GM18870 (cell line): ENCODE measurements at regions not wholly inside any gene's neighbourhood (a gene's known extent, or its start where the extent isn't known, plus 50 kb on each side); places are given as distances from the start of the nearest gene placed in this dataset.
"Not testable (repeated sequence)": the region's sequence is repeated elsewhere in the genome, so short reads cannot be mapped to it uniquely, and the experiment has no call there.

Source experiments
- ATAC-seq: cut with Tn5 transposase; IDR thresholded peaks from one replicate; pipeline ENCODE4 v1.9.1; 2021; ENCODE audit warnings: moderate library complexity; ENCODE audit not compliant: unreplicated experiment

GRCh38 chr14:34300882-34301734 is 160.9 kb downstream of the SPTSSA start:
- ATAC-seq = no peak

GRCh38 chr14:34300330-34300729 is 161.7 kb downstream of the SPTSSA start:
- ATAC-seq = no peak

- ATAC-seq = no peak
Observed at GRCh38 chr14:34299360-34299759, 162.7 kb downstream of the SPTSSA start.

- ATAC-seq = no peak
Observed at GRCh38 chr14:34297786-34298520, 164.1 kb downstream of the SPTSSA start.

GRCh38 chr14:34283590-34283989 is 178.4 kb downstream of the SPTSSA start:
- ATAC-seq = no peak

GRCh38 chr14:34277191-34277590 is 184.8 kb downstream of the SPTSSA start:
- peak; percentile 81 for ATAC-seq

GRCh38 chr14:34275530-34275929 is 186.5 kb downstream of the SPTSSA start:
- no peak for ATAC-seq

- ATAC-seq = no peak
Observed at GRCh38 chr14:34275078-34275477, 187.0 kb downstream of the SPTSSA start.

GRCh38 chr14:34273716-34274115 is 188.3 kb downstream of the SPTSSA start:
- ATAC-seq = not testable (repeated sequence)

- ATAC-seq = no peak
Observed at GRCh38 chr14:34270361-34270760, 191.7 kb downstream of the SPTSSA start.

GRCh38 chr14:34266344-34266743 is 195.7 kb downstream of the SPTSSA start:
- no peak for ATAC-seq

- ATAC-seq = no peak
Observed at GRCh38 chr14:34262127-34262910, 199.7 kb downstream of the SPTSSA start.

- ATAC-seq = no peak
Observed at GRCh38 chr14:34259996-34260395, 202.0 kb downstream of the SPTSSA start.

- ATAC-seq = no peak
Observed at GRCh38 chr14:34258318-34258717, 203.7 kb downstream of the SPTSSA start.

- no peak for ATAC-seq
Observed at GRCh38 chr14:34257505-34257904, 204.5 kb downstream of the SPTSSA start.

GRCh38 chr14:34256223-34256622 is 205.8 kb downstream of the SPTSSA start:
- ATAC-seq = no peak

- no peak for ATAC-seq
Observed at GRCh38 chr14:34254571-34254970, 207.5 kb downstream of the SPTSSA start.

GRCh38 chr14:34254031-34254430 is 208.0 kb downstream of the SPTSSA start:
- no peak for ATAC-seq

GRCh38 chr14:34252227-34252626 is 209.8 kb downstream of the SPTSSA start:
- no peak for ATAC-seq

GRCh38 chr14:34251662-34252061 is 210.4 kb downstream of the SPTSSA start:
- ATAC-seq = no peak

GRCh38 chr14:34250959-34251358 is 211.1 kb downstream of the SPTSSA start:
- no peak for ATAC-seq
